Body of pancreas (tissue), 4 donors: ENCODE measurements at regions not wholly inside any gene's neighbourhood (a gene's known extent, or its start where the extent isn't known, plus 50 kb on each side); places are given as distances from the start of the nearest gene placed in this dataset.

Source experiments
- ATAC-seq: fragments of 150-250 bp; one replicate; pipeline ENCODE4 v1.9.1; 2016
- DNase-seq, 4 donors: peaks; one replicate each; pipeline ENCODE4 v3.0.0-alpha.2; 2019
- H3K27ac ChIP-seq, 4 donors: fragments of 200-600 bp; sonication (generic); 1 replicate in 3 of 4; 2 replicates in 1 of 4; pipeline versions ENCODE4 v1.5.1 to v1.6.1; 2016 to 2019; ENCODE audit warnings: mild to moderate bottlenecking in 1 of 4, mixed read lengths in 1 of 4, moderate library complexity in 1 of 4
- H3K27me3 ChIP-seq, 2 donors: fragments of 200-600 bp; sonication (generic); one replicate each; pipeline ENCODE4 v1.6.0; 2016; ENCODE audit warnings: mild to moderate bottlenecking in 1 of 2
- H3K36me3 ChIP-seq, 2 donors: fragments of 200-600 bp; sonication (generic); replicated peaks in 1 of 2; 2 replicates each; pipeline ENCODE4 v1.5.1; 2016; ENCODE audit warnings: low read depth in 2 of 2; ENCODE audit not compliant: insufficient read depth in 1 of 2
- H3K4me1 ChIP-seq: fragments of 200-600 bp; sonication (generic); one replicate; pipeline ENCODE4 v1.6.0; 2016
- H3K4me3 ChIP-seq, 2 donors: fragments of 200-600 bp; sonication (generic); 1 replicate in 1 of 2; 2 replicates in 1 of 2; pipeline ENCODE4 v1.5.1; 2016 to 2019
- H3K9me3 ChIP-seq, 3 donors: fragments of 200-600 bp; sonication (generic); 1 replicate in 2 of 3; 2 replicates in 1 of 3; pipeline ENCODE4 v1.5.1; 2016
- CTCF ChIP-seq, 7 experiments: fragments of 450-650 bp in 4 of 7; fragments of 200-600 bp in 3 of 7; sonication (generic) in 3 of 7; IDR thresholded peaks; one replicate each; pipeline ENCODE4 v1.5.1; 2016 to 2019; ENCODE audit warnings: antibody characterized with exemption in 7 of 7
- POLR2A ChIP-seq, 3 donors: fragments of 450-650 bp; IDR thresholded peaks; one replicate each; pipeline ENCODE4 v1.6.1; 2016; ENCODE audit warnings: antibody characterized with exemption in 3 of 3, mild to moderate bottlenecking in 2 of 3
- WGBS, 2 donors: methylation state at CpG; one replicate each; pipeline ENCODE4 v1.1.5; 2017; 5-methylcytosine and 5-hydroxymethylcytosine counted together
- intact Hi-C: fragments of 100-400 bp; cut with DNase I; formaldehyde crosslinking; loops from one replicate; pipeline ENCODE4 v1.15.1; 2023

- 52 to 63% methylated on average over 2 of the region's 2 CpGs for WGBS, 2 donors
- ATAC-seq, result no peak
- DNase-seq, result no peak
- no peak for TF ChIP-seq POLR2A (IDR thresholded peaks at IDR 0.05)
- no peak overlapping the region for H3K27ac ChIP-seq
- H3K4me3 ChIP-seq, result no peak overlapping the region
- no peaks in the 10 kb centered on the region for H3K36me3 ChIP-seq
- no peaks in the 10 kb centered on the region for H3K27me3 ChIP-seq
- H3K9me3 ChIP-seq, result no peaks in the 10 kb centered on the region
- H3K4me1 ChIP-seq, result no peaks in the 10 kb centered on the region
- intact Hi-C loops, result no loop called here
Observed at GRCh38 chr10:16187161-16187560, 249.6 kb upstream of the PTER start.

- Histone ChIP-seq H3K36me3 (no peaks in the 10 kb centered on the region), H3K27ac (no peak overlapping the region), H3K4me3 (no peak overlapping the region), H3K27me3 (no peaks in the 10 kb centered on the region), H3K4me1 (no peaks in the 10 kb centered on the region), H3K9me3 (no peaks in the 10 kb centered on the region)
- DNase-seq (no peak), ATAC-seq (no peak)
- intact Hi-C loops, result no loop called here
- WGBS, 2 donors, result 37 to 51% methylated on average over 5 of the region's 5 CpGs
- TF ChIP-seq POLR2A (IDR thresholded peaks at IDR 0.05) (no peak), CTCF (IDR thresholded peaks at IDR 0.05) (no peak)
Observed at GRCh38 chr10:16192337-16192736, 244.5 kb upstream of the PTER start.

DNA sequence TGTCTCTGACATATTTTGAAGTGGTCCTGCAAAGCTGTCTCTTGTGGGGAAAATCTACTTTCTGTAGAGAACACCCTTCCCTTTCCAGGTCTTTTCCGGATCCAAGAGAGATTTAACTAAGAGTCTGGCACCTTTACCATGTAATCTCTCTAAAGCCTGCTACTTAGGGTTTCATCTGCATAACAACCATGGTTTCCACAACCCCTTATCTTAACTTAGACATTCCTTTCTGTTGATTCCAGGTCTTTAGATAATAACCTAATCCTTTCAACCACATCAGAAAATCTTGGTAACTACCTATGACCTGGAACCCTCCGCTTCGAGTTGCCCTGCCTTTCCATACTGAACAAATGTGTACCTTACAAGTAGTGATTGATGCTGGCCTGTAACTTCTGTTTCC lies 243.6 kb upstream of the PTER start:
- Histone ChIP-seq H3K27me3 (no peaks in the 10 kb centered on the region), H3K9me3 (no peaks in the 10 kb centered on the region), H3K36me3 (no peaks in the 10 kb centered on the region), H3K4me3 (no peak overlapping the region), H3K4me1 (no peaks in the 10 kb centered on the region), H3K27ac (no peak overlapping the region)
- TF ChIP-seq POLR2A (IDR thresholded peaks at IDR 0.05), result no peak
- no peak for TF ChIP-seq CTCF (IDR thresholded peaks at IDR 0.05)
- WGBS, 2 donors, result 61 to 72% methylated on average over 3 of the region's 3 CpGs
- no peak for ATAC-seq
- intact Hi-C loops, result no loop called here
- DNase-seq, result no peak

DNA sequence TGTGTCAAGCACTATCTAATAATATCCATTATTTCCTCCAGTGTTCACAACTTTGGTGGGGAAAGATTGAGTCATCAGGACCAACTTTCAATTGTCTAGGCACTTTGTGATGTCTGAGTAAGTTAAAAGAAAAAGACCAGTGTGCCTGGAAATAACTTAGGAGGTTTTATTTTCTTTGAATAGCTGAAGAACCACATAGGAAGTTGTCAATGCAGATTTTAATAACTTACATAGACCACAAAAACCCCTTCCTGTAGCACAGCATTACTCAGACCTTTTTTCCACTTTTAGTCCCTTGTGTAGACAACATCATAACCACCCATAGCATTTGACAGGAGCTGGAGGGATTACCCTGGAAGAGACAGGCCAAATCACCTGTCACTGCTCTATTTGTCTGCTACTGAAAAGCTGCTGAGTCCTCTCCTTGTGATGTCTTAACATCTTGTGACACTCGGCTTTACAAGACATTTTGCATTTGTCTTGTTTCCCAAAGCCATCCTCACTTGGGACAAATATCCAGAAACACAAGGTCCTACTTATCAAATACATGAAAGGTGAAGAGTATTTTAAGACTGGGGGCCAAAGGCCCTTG lies 241.5 kb upstream of the PTER start:
- Histone ChIP-seq H3K4me1 (no peaks in the 10 kb centered on the region), H3K27me3 (no peaks in the 10 kb centered on the region), H3K9me3 (no peaks in the 10 kb centered on the region), H3K27ac (no peak overlapping the region), H3K4me3 (no peak overlapping the region), H3K36me3 (no peaks in the 10 kb centered on the region)
- TF ChIP-seq CTCF (IDR thresholded peaks at IDR 0.05) (no peak), POLR2A (IDR thresholded peaks at IDR 0.05) (no peak)
- 32 to 47% methylated on average over 1 of the region's 1 CpG for WGBS, 2 donors
- ATAC-seq (no peak), DNase-seq (no peak)
- intact Hi-C loops, result no loop called here

GRCh38 chr10:16195894-16196293 lies 240.9 kb upstream of the PTER start:
- H3K4me1 ChIP-seq, result no peaks in the 10 kb centered on the region
- DNase-seq (no peak), ATAC-seq (no peak)
- no peaks in the 10 kb centered on the region for H3K36me3 ChIP-seq
- no peaks in the 10 kb centered on the region for H3K9me3 ChIP-seq
- no peak for TF ChIP-seq POLR2A (IDR thresholded peaks at IDR 0.05)
- no peak for TF ChIP-seq CTCF (IDR thresholded peaks at IDR 0.05)
- H3K27me3 ChIP-seq, result no peaks in the 10 kb centered on the region
- no peak overlapping the region for H3K4me3 ChIP-seq
- WGBS, 2 donors, result 37 to 48% methylated on average over 2 of the region's 2 CpGs
- intact Hi-C loops, result no loop called here
- no peak overlapping the region for H3K27ac ChIP-seq
